GM21786 (cell line): ENCODE measurements at regions not wholly inside any gene's neighbourhood (a gene's known extent, or its start where the extent isn't known, plus 50 kb on each side); places are given as distances from the start of the nearest gene placed in this dataset.

Experiments
- ATAC-seq: cut with Tn5 transposase; IDR thresholded peaks from one replicate; pipeline ENCODE4 v1.9.1; 2021; ENCODE audit not compliant: unreplicated experiment

DNA sequence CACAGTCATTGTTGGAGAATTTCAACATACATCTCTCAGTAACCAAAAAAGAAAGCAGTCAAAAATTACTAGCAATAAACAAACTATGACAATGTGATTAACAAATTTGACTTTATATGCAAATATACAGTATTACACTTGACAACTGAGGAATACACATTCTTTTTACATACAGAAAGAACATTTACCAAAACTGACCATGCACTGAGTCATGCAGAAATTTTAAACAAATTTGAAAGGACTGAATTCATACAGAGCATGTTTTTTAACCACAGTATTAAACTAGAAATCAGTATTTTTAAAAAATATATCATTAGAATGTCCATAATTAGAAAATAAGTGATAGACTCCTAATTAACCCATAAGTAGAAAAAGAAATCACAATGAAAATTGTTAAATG lies 420.1 kb downstream of the TBC1D4 start:
- no peak for ATAC-seq

GRCh38 chr13:75055296-75055695 lies 426.7 kb downstream of the TBC1D4 start:
- ATAC-seq, result no peak

- no peak for ATAC-seq
Measured at GRCh38 chr13:75052616-75053015, 429.4 kb downstream of the TBC1D4 start.

- ATAC-seq, result no peak
Measured at GRCh38 chr13:75050419-75051046, 431.4 kb downstream of the TBC1D4 start.

GRCh38 chr13:75049735-75050335 lies 432.1 kb downstream of the TBC1D4 start:
- no peak for ATAC-seq

DNA sequence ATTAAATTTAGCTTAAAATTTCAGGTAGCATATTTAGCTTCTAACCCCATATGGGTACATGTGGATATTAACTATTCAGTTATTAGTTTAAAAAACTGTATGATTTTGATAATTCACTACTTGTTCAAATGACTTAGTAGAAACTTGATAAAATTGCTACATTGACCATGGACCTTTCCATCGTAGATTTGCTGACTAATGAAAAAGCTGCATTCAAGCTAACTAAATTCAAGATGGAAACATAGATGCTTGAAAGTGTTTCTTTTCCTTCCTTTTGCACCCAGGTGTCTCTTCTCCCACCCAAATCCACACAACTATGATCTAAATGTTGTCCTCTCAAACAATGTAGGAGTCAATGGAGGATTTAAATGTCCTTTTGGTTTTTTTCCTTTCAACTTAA lies 439.2 kb downstream of the TBC1D4 start:
- no peak for ATAC-seq

GRCh38 chr13:75038393-75039113 lies 443.4 kb downstream of the TBC1D4 start:
- ATAC-seq, result no peak

- ATAC-seq, result no peak
Measured at GRCh38 chr13:75025956-75026355, 456.0 kb downstream of the TBC1D4 start.

DNA sequence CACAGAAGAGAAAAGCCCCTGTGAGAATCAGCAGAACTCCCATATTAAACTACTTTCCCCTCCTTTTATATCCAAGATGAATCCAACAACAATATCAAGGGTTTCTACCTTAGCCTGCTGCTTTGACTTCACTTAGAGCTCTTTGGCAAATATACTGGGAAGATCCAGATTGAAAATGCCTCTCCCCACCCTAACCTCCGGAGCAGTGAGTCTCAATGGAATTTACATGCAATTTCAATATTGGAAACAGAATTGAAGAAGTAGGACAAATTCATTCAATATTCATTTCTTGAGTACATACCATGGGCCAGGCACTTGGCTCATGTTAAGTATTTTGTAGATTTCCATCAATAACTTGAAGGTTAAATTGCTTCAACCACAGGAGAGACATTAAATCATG lies 457.4 kb downstream of the TBC1D4 start:
- ATAC-seq, result no peak

- no peak for ATAC-seq
Measured at GRCh38 chr13:75023609-75024008, 458.4 kb downstream of the TBC1D4 start.

DNA sequence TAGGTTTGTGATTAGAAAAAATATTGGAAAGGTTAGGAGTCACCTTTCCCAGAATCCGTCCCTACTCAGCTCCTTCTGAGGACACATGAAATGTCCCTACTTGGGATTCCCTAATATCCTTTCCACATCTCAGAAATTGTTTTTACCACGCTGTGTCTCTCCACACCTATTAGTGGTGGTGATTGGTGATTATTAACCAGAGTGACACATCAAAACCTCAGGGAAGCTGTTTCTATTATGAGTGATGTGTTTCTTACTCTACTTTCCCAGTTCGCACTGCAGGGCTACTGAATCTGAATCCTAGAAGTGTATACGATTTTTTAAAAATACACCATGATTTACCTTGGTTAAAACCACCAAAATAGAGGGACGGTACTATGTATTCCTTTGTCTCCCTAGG lies 460.8 kb downstream of the TBC1D4 start:
- no peak for ATAC-seq

GRCh38 chr13:75016225-75016624 lies 465.7 kb downstream of the TBC1D4 start:
- ATAC-seq, result no peak

DNA sequence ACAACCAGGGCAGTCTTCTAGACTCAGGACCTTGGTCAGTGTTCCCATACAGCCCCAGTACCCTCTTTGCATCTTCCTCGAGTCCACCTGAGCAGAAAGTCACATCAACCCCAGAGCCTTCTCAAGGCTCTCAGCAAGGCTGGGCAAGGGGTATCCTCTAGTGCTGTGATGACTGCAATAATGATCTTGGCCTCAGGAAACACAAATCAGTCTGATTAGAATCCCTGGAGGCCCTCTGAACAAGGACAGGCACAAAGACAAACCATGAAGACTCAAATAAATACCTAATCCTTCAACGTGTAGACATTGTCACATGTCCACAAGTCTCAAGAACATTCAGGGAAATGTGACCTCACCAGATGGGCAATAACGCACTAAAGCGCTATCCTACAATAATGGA lies 468.2 kb downstream of the TBC1D4 start:
- ATAC-seq, result no peak

- ATAC-seq, result no peak
Measured at GRCh38 chr13:75010941-75011340, 471.0 kb downstream of the TBC1D4 start.

DNA sequence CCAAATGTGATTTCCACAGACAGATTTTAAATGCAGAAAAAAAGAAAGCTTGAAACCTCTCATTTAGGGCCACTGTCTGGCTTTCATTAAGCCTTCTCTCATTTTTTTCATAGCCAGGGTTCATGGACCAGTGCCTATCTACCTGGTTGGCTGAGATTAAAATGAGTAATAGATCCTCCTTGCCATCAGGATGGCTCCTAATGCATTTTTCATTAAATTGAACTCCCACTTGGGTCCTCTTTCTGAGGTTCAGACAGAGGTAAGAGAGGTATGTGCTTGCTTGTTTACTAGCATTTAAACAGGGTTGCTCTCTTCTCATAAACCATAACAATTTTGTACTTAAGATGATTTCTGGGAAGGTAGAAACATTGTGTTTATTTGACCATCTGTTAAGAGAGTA lies 473.0 kb downstream of the TBC1D4 start:
- no peak for ATAC-seq

GRCh38 chr13:74990992-74991391 lies 491.0 kb downstream of the TBC1D4 start:
- ATAC-seq, result no peak

GRCh38 chr13:74987124-74987690 lies 494.8 kb downstream of the TBC1D4 start:
- ATAC-seq, result no peak

DNA sequence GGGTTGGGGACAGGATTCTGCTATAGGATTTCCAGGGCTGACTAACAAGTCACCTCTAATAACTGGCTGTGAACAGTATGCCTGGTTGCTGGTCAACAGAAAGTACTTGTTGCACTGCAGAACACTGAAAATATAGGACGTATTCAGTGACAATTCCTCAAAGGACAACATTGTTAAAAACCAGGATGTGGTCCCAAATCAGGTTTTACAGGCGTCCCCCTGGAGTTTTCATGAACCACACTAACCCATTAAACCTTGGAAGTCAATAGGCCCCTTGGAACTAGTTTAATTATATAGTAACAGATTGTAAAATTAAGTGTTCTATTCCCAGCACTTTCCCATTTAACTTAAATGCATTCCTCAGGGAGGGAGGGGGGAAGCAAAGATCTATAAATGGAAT lies 495.4 kb downstream of the TBC1D4 start:
- ATAC-seq, result no peak

GRCh38 chr13:74979703-74980102 lies 502.3 kb downstream of the TBC1D4 start:
- ATAC-seq, result no peak

GRCh38 chr13:74978591-74978990 lies 503.4 kb downstream of the TBC1D4 start:
- no peak for ATAC-seq

- no peak for ATAC-seq
Measured at GRCh38 chr13:74977498-74977897, 504.5 kb downstream of the TBC1D4 start.

- no peak for ATAC-seq
Measured at GRCh38 chr13:74975111-74975510, 506.9 kb downstream of the TBC1D4 start.
